ENCODE measurements at regions not wholly inside any gene's neighbourhood (a gene's known extent, or its start where the extent isn't known, plus 50 kb on each side); places are given as distances from the start of the nearest gene placed in this dataset.

- Mint-ChIP-seq H3K27me3 (peaks cover 6% of the 10 kb centered on the region), H3K27ac (no peak overlapping the region), H3K4me1 (no peaks in the 10 kb centered on the region), H3K4me3 (no peak overlapping the region), H3K36me3 (ENCODE audit: low read depth) (no peaks in the 10 kb centered on the region)
- ATAC-seq (no peak), DNase-seq (no peak)
- H3K9me3 ChIP-seq (ENCODE audit: control insufficient read depth, low read length, poor library complexity, severe bottlenecking): no peaks in the 10 kb centered on the region
These were observed 383.3 kb downstream of the C12orf75 start for GRCh38 chr12:105713606-105714305.

- H3K4me3 Mint-ChIP-seq: no peak overlapping the region
- peaks cover 11% of the 10 kb centered on the region for H3K27me3 Mint-ChIP-seq
- no peak overlapping the region for H3K27ac Mint-ChIP-seq
- no peaks in the 10 kb centered on the region for H3K36me3 Mint-ChIP-seq (ENCODE audit: low read depth)
- no peaks in the 10 kb centered on the region for H3K4me1 Mint-ChIP-seq
- no peaks in the 10 kb centered on the region for H3K9me3 ChIP-seq (ENCODE audit: control insufficient read depth, low read length, poor library complexity, severe bottlenecking)
- no peak for ATAC-seq
- DNase-seq: no peak
These were observed 386.1 kb downstream of the C12orf75 start for GRCh38 chr12:105716621-105717020.

GRCh38 chr12:105721051-105721825 lies 390.7 kb downstream of the C12orf75 start:
- H3K36me3 Mint-ChIP-seq (ENCODE audit: low read depth): no peaks in the 10 kb centered on the region
- no peak overlapping the region for H3K4me3 Mint-ChIP-seq

GRCh38 chr12:105721891-105722290 lies 391.4 kb downstream of the C12orf75 start:
- Mint-ChIP-seq H3K4me1 (no peaks in the 10 kb centered on the region), H3K36me3 (ENCODE audit: low read depth) (no peaks in the 10 kb centered on the region), H3K4me3 (no peak overlapping the region), H3K27ac (no peak overlapping the region), H3K27me3 (peaks cover 17% of the 10 kb centered on the region)
- no peak for ATAC-seq
- DNase-seq: no peak
- no peaks in the 10 kb centered on the region for H3K9me3 ChIP-seq (ENCODE audit: control insufficient read depth, low read length, poor library complexity, severe bottlenecking)

More at GRCh38 chr12:105721051-105721825, 390.7 kb downstream of the C12orf75 start:
- Mint-ChIP-seq H3K27ac (no peak overlapping the region), H3K4me1 (no peaks in the 10 kb centered on the region), H3K27me3 (peaks cover 17% of the 10 kb centered on the region)
- DNase-seq (no peak), ATAC-seq (no peak)
- no peaks in the 10 kb centered on the region for H3K9me3 ChIP-seq (ENCODE audit: control insufficient read depth, low read length, poor library complexity, severe bottlenecking)

- no peak for ATAC-seq
- Mint-ChIP-seq H3K27ac (no peak overlapping the region), H3K4me3 (no peak overlapping the region), H3K27me3 (peaks cover 16% of the 10 kb centered on the region), H3K4me1 (no peaks in the 10 kb centered on the region), H3K36me3 (ENCODE audit: low read depth) (no peaks in the 10 kb centered on the region)
- no peaks in the 10 kb centered on the region for H3K9me3 ChIP-seq (ENCODE audit: control insufficient read depth, low read length, poor library complexity, severe bottlenecking)
- no peak for DNase-seq
These were observed 392.6 kb downstream of the C12orf75 start for GRCh38 chr12:105723066-105723465.

- H3K36me3 Mint-ChIP-seq (ENCODE audit: low read depth): no peaks in the 10 kb centered on the region
- no peak overlapping the region for H3K4me3 Mint-ChIP-seq
- no peaks in the 10 kb centered on the region for H3K9me3 ChIP-seq (ENCODE audit: control insufficient read depth, low read length, poor library complexity, severe bottlenecking)
- no peak for DNase-seq
- H3K4me1 Mint-ChIP-seq: no peaks in the 10 kb centered on the region
- no peak overlapping the region for H3K27ac Mint-ChIP-seq
- ATAC-seq: no peak
- H3K27me3 Mint-ChIP-seq: peaks cover 12% of the 10 kb centered on the region
These were observed 393.0 kb downstream of the C12orf75 start for GRCh38 chr12:105723494-105723893.

- no peaks in the 10 kb centered on the region for H3K9me3 ChIP-seq (ENCODE audit: control insufficient read depth, low read length, poor library complexity, severe bottlenecking)
- H3K4me3 Mint-ChIP-seq: no peak overlapping the region
- H3K27ac Mint-ChIP-seq: no peak overlapping the region
- DNase-seq (no peak), ATAC-seq (no peak)
- H3K4me1 Mint-ChIP-seq: no peaks in the 10 kb centered on the region
- peaks cover 18% of the 10 kb centered on the region for H3K27me3 Mint-ChIP-seq
- no peaks in the 10 kb centered on the region for H3K36me3 Mint-ChIP-seq (ENCODE audit: low read depth)
These were observed 394.1 kb downstream of the C12orf75 start for GRCh38 chr12:105724641-105725040.

GRCh38 chr12:105725054-105725453 lies 394.6 kb downstream of the C12orf75 start:
- no peak overlapping the region for H3K27ac Mint-ChIP-seq
- ATAC-seq: no peak
- no peaks in the 10 kb centered on the region for H3K9me3 ChIP-seq (ENCODE audit: control insufficient read depth, low read length, poor library complexity, severe bottlenecking)
- DNase-seq: no peak
- no peaks in the 10 kb centered on the region for H3K4me1 Mint-ChIP-seq
- no peaks in the 10 kb centered on the region for H3K36me3 Mint-ChIP-seq (ENCODE audit: low read depth)
- peaks cover 18% of the 10 kb centered on the region for H3K27me3 Mint-ChIP-seq
- H3K4me3 Mint-ChIP-seq: no peak overlapping the region

- no peaks in the 10 kb centered on the region for H3K9me3 ChIP-seq (ENCODE audit: control insufficient read depth, low read length, poor library complexity, severe bottlenecking)
- H3K4me1 Mint-ChIP-seq: no peaks in the 10 kb centered on the region
- DNase-seq (no peak), ATAC-seq (no peak)
- H3K27ac Mint-ChIP-seq: no peak overlapping the region
- no peak overlapping the region for H3K4me3 Mint-ChIP-seq
- H3K36me3 Mint-ChIP-seq (ENCODE audit: low read depth): no peaks in the 10 kb centered on the region
- peaks cover 7% of the 10 kb centered on the region for H3K27me3 Mint-ChIP-seq
These were observed 398.8 kb downstream of the C12orf75 start for GRCh38 chr12:105729181-105729771.

- no peaks in the 10 kb centered on the region for H3K9me3 ChIP-seq (ENCODE audit: control insufficient read depth, low read length, poor library complexity, severe bottlenecking)
- no peak for ATAC-seq
- Mint-ChIP-seq H3K4me1 (no peaks in the 10 kb centered on the region), H3K36me3 (ENCODE audit: low read depth) (no peaks in the 10 kb centered on the region), H3K4me3 (no peak overlapping the region), H3K27ac (no peak overlapping the region), H3K27me3 (peaks cover 7% of the 10 kb centered on the region)
- no peak for DNase-seq
These were observed 399.4 kb downstream of the C12orf75 start for GRCh38 chr12:105729926-105730325.

- no peak overlapping the region for H3K4me3 Mint-ChIP-seq
- ATAC-seq: no peak
- no peak overlapping the region for H3K27ac Mint-ChIP-seq
These were observed 403.1 kb downstream of the C12orf75 start for GRCh38 chr12:105733579-105733978.

GRCh38 chr12:105736498-105736897 lies 402.3 kb downstream of the NUAK1 start:
- no peaks in the 10 kb centered on the region for H3K4me1 Mint-ChIP-seq
- no peaks in the 10 kb centered on the region for H3K9me3 ChIP-seq (ENCODE audit: control insufficient read depth, low read length, poor library complexity, severe bottlenecking)
- H3K27me3 Mint-ChIP-seq: peaks cover 4% of the 10 kb centered on the region
- H3K36me3 Mint-ChIP-seq (ENCODE audit: low read depth): no peaks in the 10 kb centered on the region
- H3K27ac Mint-ChIP-seq: no peak overlapping the region
- ATAC-seq (no peak), DNase-seq (no peak)
- H3K4me3 Mint-ChIP-seq: no peak overlapping the region

More at GRCh38 chr12:105733579-105733978, 403.1 kb downstream of the C12orf75 start:
- H3K36me3 Mint-ChIP-seq (ENCODE audit: low read depth): no peaks in the 10 kb centered on the region
- no peaks in the 10 kb centered on the region for H3K4me1 Mint-ChIP-seq
- H3K27me3 Mint-ChIP-seq: peaks cover 12% of the 10 kb centered on the region
- H3K9me3 ChIP-seq (ENCODE audit: control insufficient read depth, low read length, poor library complexity, severe bottlenecking): no peaks in the 10 kb centered on the region
- DNase-seq: no peak

- no peak for DNase-seq
- H3K36me3 Mint-ChIP-seq (ENCODE audit: low read depth): no peaks in the 10 kb centered on the region
- no peak overlapping the region for H3K27ac Mint-ChIP-seq
- H3K9me3 ChIP-seq (ENCODE audit: control insufficient read depth, low read length, poor library complexity, severe bottlenecking): no peaks in the 10 kb centered on the region
- peaks cover 8% of the 10 kb centered on the region for H3K27me3 Mint-ChIP-seq
- no peak for ATAC-seq
- no peak overlapping the region for H3K4me3 Mint-ChIP-seq
- no peaks in the 10 kb centered on the region for H3K4me1 Mint-ChIP-seq
These were observed 400.7 kb downstream of the NUAK1 start for GRCh38 chr12:105738051-105738450.
